Gastroesophageal sphincter (tissue), 4 donors: ENCODE measurements at regions not wholly inside any gene's neighbourhood (a gene's known extent, or its start where the extent isn't known, plus 50 kb on each side); places are given as distances from the start of the nearest gene placed in this dataset.

Source experiments
- ATAC-seq: fragments of 150-250 bp; one replicate; pipeline ENCODE4 v1.9.1; 2016; ENCODE audit warnings: mild to moderate bottlenecking, moderate library complexity
- H3K27ac ChIP-seq, 4 donors: fragments of 200-600 bp; sonication (generic) in 3 of 4; 1 replicate in 3 of 4; 2 replicates in 1 of 4; pipeline ENCODE4 v1.5.1; 2016 to 2019
- H3K27me3 ChIP-seq: fragments of 200-600 bp; sonication (generic); one replicate; pipeline ENCODE4 v1.5.1; 2019
- H3K36me3 ChIP-seq, 2 donors: fragments of 200-600 bp; sonication (generic); one replicate each; pipeline ENCODE4 v1.5.1; 2019; ENCODE audit warnings: control low read depth in 1 of 2
- H3K4me1 ChIP-seq, 3 donors: fragments of 200-600 bp; sonication (generic); 1 replicate in 2 of 3; 2 replicates in 1 of 3; pipeline ENCODE4 v1.5.1; 2016 to 2019; ENCODE audit warnings: control low read depth in 2 of 3
- H3K4me3 ChIP-seq, 2 donors: fragments of 200-600 bp; sonication (generic); one replicate each; pipeline ENCODE4 v1.5.1; 2019; ENCODE audit warnings: mild to moderate bottlenecking in 1 of 2, moderate library complexity in 1 of 2
- H3K9me3 ChIP-seq, 3 donors: fragments of 200-600 bp; sonication (generic); one replicate each; pipeline ENCODE4 v1.5.1; 2017 to 2019; ENCODE audit warnings: control low read depth in 2 of 3
- EP300 ChIP-seq: sonication (generic); formaldehyde crosslinking; IDR thresholded peaks from one replicate; pipeline ENCODE4 v1.6.1; 2017; ENCODE audit warnings: antibody characterized with exemption, mild to moderate bottlenecking
- POLR2A ChIP-seq, 2 donors: fragments of 450-650 bp; IDR thresholded peaks; one replicate each; pipeline ENCODE4 v1.6.1; 2017; ENCODE audit warnings: antibody characterized with exemption in 2 of 2, mild to moderate bottlenecking in 2 of 2, moderate library complexity in 1 of 2
- POLR2AphosphoS5 ChIP-seq: sonication (generic); formaldehyde crosslinking; IDR thresholded peaks from one replicate; pipeline ENCODE4 v1.6.1; 2017; ENCODE audit warnings: antibody characterized with exemption
- WGBS, 2 donors: methylation state at CpG; one replicate each; pipeline ENCODE4 v1.1.5; 2018; ENCODE audit warnings: low coverage in 1 of 2; 5-methylcytosine and 5-hydroxymethylcytosine counted together
- TF ChIP-seq, protein P1 (sequence below), 4 experiments: fragments of 200-600 bp in 2 of 4; fragments of 450-650 bp in 2 of 4; sonication (generic) in 1 of 4; IDR thresholded peaks; one replicate each; pipeline ENCODE4 v1.5.1; 2017 to 2019; ENCODE audit warnings: antibody characterized with exemption in 4 of 4, mild to moderate bottlenecking in 2 of 4, moderate library complexity in 2 of 4

DNA sequence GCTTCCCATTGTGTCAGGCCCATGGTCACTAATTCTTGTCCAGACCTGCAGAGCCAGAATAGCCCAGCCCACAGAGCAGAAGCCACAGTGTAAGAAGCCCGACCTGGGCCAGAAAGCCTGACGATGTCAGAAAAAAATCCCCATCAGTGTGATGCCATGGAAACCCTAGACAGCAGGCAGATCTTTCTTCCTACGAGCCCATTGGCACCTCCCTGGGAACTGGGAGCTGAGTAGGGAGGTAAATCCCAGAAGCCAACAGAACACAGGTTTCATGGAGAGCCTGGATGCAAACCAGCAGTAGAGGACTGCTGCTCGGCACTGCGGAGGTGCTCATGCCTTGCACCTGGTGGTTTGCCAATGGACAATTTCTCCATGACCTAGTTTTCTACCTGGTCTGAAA, 82.2 kb upstream of the SLC22A16 start:
- ATAC-seq, result no peak
- Histone ChIP-seq H3K4me3 (no peak overlapping the region), H3K27me3 (no peaks in the 10 kb centered on the region), H3K27ac (no peak overlapping the region), H3K4me1 (no peaks in the 10 kb centered on the region), H3K9me3 (peaks cover 0 to 8% (median 0%) of the 10 kb centered on the region in 3 donors), H3K36me3 (no peaks in the 10 kb centered on the region)
- WGBS, 2 donors, result 83 to 84% methylated on average over 2 to 4 of the region's 5 CpGs
- TF ChIP-seq POLR2A (IDR thresholded peaks at IDR 0.05) (no peak), EP300 (no peak), POLR2AphosphoS5 (no peak)
- TF ChIP-seq, protein P1, sequence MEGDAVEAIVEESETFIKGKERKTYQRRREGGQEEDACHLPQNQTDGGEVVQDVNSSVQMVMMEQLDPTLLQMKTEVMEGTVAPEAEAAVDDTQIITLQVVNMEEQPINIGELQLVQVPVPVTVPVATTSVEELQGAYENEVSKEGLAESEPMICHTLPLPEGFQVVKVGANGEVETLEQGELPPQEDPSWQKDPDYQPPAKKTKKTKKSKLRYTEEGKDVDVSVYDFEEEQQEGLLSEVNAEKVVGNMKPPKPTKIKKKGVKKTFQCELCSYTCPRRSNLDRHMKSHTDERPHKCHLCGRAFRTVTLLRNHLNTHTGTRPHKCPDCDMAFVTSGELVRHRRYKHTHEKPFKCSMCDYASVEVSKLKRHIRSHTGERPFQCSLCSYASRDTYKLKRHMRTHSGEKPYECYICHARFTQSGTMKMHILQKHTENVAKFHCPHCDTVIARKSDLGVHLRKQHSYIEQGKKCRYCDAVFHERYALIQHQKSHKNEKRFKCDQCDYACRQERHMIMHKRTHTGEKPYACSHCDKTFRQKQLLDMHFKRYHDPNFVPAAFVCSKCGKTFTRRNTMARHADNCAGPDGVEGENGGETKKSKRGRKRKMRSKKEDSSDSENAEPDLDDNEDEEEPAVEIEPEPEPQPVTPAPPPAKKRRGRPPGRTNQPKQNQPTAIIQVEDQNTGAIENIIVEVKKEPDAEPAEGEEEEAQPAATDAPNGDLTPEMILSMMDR (IDR thresholded peaks at IDR 0.05), result no peak

DNA sequence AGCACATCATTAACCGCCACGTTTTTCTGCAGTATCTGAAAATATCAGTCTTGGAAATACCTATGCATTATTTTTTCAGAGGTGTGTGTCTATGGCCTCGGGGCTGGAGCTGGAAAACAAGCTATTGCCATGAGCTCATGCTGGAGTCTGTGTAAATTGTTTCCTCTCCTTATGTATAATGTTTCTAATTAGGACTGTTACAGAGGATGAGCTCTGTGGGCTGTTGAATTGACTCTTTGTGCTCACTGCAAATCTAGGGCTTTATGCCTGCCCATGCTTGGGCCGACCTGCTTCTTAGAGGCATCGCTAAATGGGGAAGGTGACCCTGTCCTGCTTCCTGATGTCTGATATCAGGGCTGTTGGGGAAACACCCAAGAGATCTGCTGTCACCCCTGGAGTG, 80.8 kb upstream of the SLC22A16 start:
- Histone ChIP-seq H3K4me1 (no peaks in the 10 kb centered on the region), H3K4me3 (no peak overlapping the region), H3K27ac (no peak overlapping the region), H3K27me3 (no peaks in the 10 kb centered on the region), H3K36me3 (no peaks in the 10 kb centered on the region), H3K9me3 (peaks cover 0 to 8% (median 0%) of the 10 kb centered on the region in 3 donors)
- 57 to 73% methylated on average over 2 to 3 of the region's 5 CpGs for WGBS, 2 donors
- ATAC-seq, result no peak
- TF ChIP-seq POLR2A (IDR thresholded peaks at IDR 0.05), result no peak
- TF ChIP-seq, protein P1 (IDR thresholded peaks at IDR 0.05), result no peak
- TF ChIP-seq POLR2AphosphoS5, result no peak
- no peak for TF ChIP-seq EP300

DNA sequence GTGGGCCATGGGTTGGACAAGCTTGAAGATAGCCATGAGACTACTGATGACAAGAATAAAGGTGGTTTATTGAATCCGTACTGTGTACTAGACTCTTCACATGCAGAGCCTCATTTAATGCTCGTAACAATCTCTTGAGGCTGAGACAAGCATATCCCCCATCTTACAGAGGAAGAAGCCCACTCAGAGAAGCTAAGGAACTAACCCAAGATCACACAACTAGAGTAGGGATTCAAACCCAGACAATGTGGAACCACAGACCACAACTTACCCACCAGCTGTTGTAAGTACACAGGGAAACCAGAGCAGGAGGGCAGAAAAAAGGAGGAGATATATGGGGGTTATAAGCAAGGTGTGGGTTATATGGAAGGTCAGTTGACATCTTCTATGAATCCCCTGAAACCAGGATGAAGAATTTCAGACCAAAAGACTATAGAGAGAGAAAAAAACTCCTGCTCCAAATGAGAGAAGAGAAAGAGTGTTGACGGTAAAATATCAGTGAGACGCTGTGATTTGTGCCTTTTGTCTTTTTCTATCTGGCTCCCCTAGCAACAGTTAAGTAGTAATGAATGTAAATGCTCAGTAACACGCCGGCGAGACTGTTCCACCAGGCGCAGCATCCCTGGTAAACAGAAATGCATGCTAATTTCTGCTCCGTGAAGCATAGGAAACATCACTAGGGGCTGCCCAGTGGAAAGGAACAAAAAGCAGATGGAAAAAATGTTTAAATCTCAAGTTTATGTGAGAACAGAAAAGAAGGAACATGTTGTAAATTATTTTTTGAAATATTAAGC, 80.1 kb upstream of the SLC22A16 start:
- H3K27ac ChIP-seq, result no peak overlapping the region
- H3K36me3 ChIP-seq, result no peaks in the 10 kb centered on the region
- peaks cover 0 to 12% (median 0%) of the 10 kb centered on the region in 3 donors for H3K9me3 ChIP-seq
- 73 to 93% methylated on average over 4 to 9 of the region's 9 CpGs for WGBS, 2 donors
- ATAC-seq, result no peak
- TF ChIP-seq, protein P1 (IDR thresholded peaks at IDR 0.05), result no peak
- no peak for TF ChIP-seq EP300
- TF ChIP-seq POLR2AphosphoS5, result no peak
- TF ChIP-seq POLR2A (IDR thresholded peaks at IDR 0.05), result no peak
- H3K4me1 ChIP-seq, result no peaks in the 10 kb centered on the region
- H3K27me3 ChIP-seq, result no peaks in the 10 kb centered on the region
- no peak overlapping the region for H3K4me3 ChIP-seq

DNA sequence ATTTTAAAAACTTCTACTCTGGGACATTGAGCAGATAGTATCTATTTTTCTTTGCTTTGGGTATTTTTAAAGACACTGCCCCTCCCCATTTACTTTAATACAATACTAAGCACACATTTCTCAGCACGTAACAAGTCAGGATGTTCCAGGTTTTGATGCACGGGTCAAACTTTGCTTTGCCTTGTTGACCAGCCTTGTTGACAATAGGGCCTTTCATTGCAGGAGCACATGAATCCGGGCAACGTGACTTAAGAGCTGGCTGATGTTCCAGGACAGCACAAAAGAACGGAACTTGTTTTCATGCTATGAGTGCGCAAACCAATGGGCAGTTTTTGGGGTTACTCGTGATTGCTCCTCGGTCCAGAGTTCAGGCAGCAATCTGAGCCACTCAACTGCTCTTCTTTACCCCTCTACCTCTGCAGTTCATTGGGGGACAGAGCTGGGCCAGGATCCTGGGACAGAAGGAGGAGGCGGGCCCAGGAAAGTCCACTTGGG, 78.6 kb upstream of the SLC22A16 start:
- Histone ChIP-seq H3K27me3 (no peaks in the 10 kb centered on the region), H3K9me3 (peaks cover 0 to 15% (median 0%) of the 10 kb centered on the region in 3 donors), H3K36me3 (no peaks in the 10 kb centered on the region), H3K4me3 (no peak overlapping the region), H3K4me1 (no peaks in the 10 kb centered on the region), H3K27ac (peak overlapping the region in 2 of 4 donors; percentile 10 to 11)
- no peak for ATAC-seq
- whole genome bisulfite sequencing, 2 donors, result 74 to 93% methylated on average over 5 to 9 of the region's 9 CpGs
- TF ChIP-seq POLR2A (IDR thresholded peaks at IDR 0.05), result no peak
- TF ChIP-seq EP300, result no peak
- TF ChIP-seq, protein P1 (IDR thresholded peaks at IDR 0.05), result no peak
- no peak for TF ChIP-seq POLR2AphosphoS5

DNA sequence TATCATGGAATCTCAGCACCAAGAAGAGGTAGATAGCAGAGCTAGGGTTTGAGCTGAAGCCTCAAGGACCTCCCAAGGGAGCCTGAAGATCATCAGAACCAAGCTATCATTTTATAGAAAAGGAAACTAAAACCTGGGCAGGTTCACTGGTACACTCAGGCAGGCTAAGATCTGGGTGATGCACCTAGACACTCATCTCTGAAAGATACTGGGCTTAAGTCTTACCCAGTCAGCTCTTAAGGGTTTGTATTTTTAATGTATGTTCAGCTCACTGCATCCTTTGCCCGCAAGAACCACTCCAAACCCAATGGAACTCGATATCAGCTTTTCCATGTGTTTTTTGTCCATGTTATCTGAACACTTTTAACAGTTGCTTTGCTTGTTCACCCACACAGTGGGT, 78.0 kb upstream of the SLC22A16 start:
- TF ChIP-seq POLR2A (IDR thresholded peaks at IDR 0.05), result no peak
- TF ChIP-seq POLR2AphosphoS5, result no peak
- TF ChIP-seq, protein P1 (IDR thresholded peaks at IDR 0.05), result no peak
- TF ChIP-seq EP300, result no peak
- ATAC-seq, result no peak
- H3K27me3 ChIP-seq, result no peaks in the 10 kb centered on the region
- H3K36me3 ChIP-seq, result no peaks in the 10 kb centered on the region
- 63 to 100% methylated on average over 1 to 2 of the region's 2 CpGs for WGBS, 2 donors
- no peak overlapping the region for H3K4me3 ChIP-seq
- peak overlapping the region in 2 of 4 donors; percentile 10 to 11 for H3K27ac ChIP-seq
- peaks cover 0 to 11% (median 0%) of the 10 kb centered on the region in 3 donors for H3K9me3 ChIP-seq
- no peaks in the 10 kb centered on the region for H3K4me1 ChIP-seq
